ENCODE measurements at regions not wholly inside any gene's neighbourhood (a gene's known extent, or its start where the extent isn't known, plus 50 kb on each side); places are given as distances from the start of the nearest gene placed in this dataset.
"Not testable (repeated sequence)": the region's sequence is repeated elsewhere in the genome, so short reads cannot be mapped to it uniquely, and the experiment has no call there.

DNA sequence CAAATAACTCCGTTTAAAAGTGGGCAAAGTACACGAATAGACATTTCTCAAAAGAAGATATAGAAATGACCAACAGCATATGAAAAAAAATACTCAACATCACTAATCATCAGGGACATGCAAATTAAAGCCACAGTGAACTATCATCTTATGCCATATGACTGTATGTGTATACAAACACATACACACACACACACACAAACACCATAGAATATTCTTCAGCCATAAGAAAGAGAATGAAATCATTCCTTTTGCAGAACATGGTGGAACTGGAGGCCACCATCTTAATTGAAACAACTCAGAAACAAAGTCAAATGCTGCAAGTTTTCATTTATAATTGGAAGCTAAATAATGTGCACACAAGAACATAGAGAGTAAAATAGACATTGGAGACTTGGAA is 1019.4 kb downstream of the KCNMA1 start:
- Histone ChIP-seq H3K9me3 (ENCODE audit: control insufficient read depth, insufficient read depth, low read length) (no peaks in the 10 kb centered on the region), H3K4me3 (ENCODE audit: low read depth, low read length) (no peak overlapping the region), H3K27me3 (ENCODE audit: control insufficient read depth, insufficient read depth, low read length) (no peaks in the 10 kb centered on the region), H3K27ac (ENCODE audit: low read depth, low read length) (no peak overlapping the region)
- ChIA-PET POLR2A (no interaction called here), CTCF (no interaction called here)
- no peak for DNase-seq (ENCODE audit: low read depth, low spot score)
- TF ChIP-seq, protein P1, sequence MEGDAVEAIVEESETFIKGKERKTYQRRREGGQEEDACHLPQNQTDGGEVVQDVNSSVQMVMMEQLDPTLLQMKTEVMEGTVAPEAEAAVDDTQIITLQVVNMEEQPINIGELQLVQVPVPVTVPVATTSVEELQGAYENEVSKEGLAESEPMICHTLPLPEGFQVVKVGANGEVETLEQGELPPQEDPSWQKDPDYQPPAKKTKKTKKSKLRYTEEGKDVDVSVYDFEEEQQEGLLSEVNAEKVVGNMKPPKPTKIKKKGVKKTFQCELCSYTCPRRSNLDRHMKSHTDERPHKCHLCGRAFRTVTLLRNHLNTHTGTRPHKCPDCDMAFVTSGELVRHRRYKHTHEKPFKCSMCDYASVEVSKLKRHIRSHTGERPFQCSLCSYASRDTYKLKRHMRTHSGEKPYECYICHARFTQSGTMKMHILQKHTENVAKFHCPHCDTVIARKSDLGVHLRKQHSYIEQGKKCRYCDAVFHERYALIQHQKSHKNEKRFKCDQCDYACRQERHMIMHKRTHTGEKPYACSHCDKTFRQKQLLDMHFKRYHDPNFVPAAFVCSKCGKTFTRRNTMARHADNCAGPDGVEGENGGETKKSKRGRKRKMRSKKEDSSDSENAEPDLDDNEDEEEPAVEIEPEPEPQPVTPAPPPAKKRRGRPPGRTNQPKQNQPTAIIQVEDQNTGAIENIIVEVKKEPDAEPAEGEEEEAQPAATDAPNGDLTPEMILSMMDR (IDR thresholded peaks at IDR 0.05; ENCODE audit: low read depth, low read length) = no peak

DNA sequence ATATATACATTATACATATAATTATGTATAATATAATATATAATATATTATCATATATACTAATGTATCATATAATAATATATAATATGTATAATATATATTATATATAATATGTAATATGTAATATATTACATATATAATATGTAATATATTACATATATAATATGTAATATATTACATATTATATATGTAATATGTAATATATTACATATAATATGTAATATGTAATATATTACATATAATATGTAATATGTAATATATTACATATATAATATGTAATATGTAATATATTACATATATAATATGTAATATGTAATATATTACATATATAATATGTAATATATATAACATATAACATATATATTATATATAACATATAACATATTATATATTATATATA is 1020.9 kb downstream of the KCNMA1 start:
- H3K9me3 ChIP-seq (ENCODE audit: control insufficient read depth, insufficient read depth, low read length); H3K4me3 ChIP-seq (ENCODE audit: low read depth, low read length); DNase-seq (ENCODE audit: low read depth, low spot score); H3K27ac ChIP-seq (ENCODE audit: low read depth, low read length); CTCF ChIA-PET; H3K27me3 ChIP-seq (ENCODE audit: control insufficient read depth, insufficient read depth, low read length); POLR2A ChIA-PET: not testable (repeated sequence)

DNA sequence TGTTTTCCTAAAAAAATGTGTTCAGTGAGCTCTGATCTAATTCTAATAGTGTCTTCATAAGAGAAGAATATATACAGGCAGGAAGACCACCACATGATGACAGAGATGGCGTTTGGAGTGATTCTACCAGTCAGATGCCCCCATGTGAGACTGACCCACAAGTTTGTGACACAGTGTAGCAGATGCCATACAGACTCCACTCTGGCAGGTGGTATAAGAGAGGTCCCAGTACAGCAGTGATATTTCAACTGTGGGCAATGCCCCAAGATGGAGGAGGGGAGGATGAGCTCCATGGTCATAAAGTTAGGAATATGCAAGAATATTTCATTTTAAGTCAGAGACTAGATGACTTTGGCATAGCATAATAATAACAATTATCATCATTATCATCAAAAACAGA is 1022.6 kb downstream of the KCNMA1 start:
- TF ChIP-seq, protein P1 (IDR thresholded peaks at IDR 0.05; ENCODE audit: low read depth, low read length) = no peak
- H3K9me3 ChIP-seq (ENCODE audit: control insufficient read depth, insufficient read depth, low read length) = no peaks in the 10 kb centered on the region
- no peak overlapping the region for H3K4me3 ChIP-seq (ENCODE audit: low read depth, low read length)
- no peak for DNase-seq (ENCODE audit: low read depth, low spot score)
- no peak overlapping the region for H3K27ac ChIP-seq (ENCODE audit: low read depth, low read length)
- CTCF ChIA-PET = no interaction called here
- H3K27me3 ChIP-seq (ENCODE audit: control insufficient read depth, insufficient read depth, low read length) = no peaks in the 10 kb centered on the region
- POLR2A ChIA-PET = no interaction called here
